ENCODE measurements at regions not wholly inside any gene's neighbourhood (a gene's known extent, or its start where the extent isn't known, plus 50 kb on each side); places are given as distances from the start of the nearest gene placed in this dataset.

DNA sequence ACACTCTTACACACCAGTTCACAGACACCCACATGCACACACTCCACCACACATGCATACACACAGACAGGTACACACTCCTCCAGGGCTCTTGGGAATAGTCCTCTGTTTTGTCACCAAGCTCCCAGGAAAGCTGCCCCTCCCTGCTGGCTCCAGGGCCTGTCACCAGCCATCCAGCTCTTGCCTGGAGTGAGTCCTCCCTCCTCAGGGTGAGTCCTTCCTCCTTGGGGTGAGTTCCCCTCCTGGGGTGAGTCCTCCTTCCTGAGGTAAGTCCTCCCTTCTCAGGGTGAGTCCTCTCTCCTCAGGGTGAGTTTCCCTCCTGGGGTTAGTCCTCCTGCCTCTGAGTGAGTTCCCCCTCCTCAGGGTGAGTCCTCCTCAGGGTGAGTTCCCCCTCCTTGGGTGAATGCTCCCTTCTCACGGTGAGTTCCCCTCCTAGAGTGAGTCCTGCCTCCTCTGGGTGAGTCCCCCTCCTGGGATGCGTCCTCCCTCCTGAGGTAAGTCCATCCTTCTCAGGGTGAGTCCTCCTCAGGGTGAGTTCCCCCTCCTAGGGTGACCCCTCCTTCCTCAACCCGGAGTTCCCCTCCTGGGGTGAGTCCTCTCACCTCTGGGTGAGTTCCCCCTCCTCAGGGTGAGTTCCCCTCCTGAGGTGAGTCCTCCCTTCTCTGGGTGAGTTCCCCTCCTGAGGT is 100.6 kb upstream of the FGF3 start:
- no peak for DNase-seq

DNA sequence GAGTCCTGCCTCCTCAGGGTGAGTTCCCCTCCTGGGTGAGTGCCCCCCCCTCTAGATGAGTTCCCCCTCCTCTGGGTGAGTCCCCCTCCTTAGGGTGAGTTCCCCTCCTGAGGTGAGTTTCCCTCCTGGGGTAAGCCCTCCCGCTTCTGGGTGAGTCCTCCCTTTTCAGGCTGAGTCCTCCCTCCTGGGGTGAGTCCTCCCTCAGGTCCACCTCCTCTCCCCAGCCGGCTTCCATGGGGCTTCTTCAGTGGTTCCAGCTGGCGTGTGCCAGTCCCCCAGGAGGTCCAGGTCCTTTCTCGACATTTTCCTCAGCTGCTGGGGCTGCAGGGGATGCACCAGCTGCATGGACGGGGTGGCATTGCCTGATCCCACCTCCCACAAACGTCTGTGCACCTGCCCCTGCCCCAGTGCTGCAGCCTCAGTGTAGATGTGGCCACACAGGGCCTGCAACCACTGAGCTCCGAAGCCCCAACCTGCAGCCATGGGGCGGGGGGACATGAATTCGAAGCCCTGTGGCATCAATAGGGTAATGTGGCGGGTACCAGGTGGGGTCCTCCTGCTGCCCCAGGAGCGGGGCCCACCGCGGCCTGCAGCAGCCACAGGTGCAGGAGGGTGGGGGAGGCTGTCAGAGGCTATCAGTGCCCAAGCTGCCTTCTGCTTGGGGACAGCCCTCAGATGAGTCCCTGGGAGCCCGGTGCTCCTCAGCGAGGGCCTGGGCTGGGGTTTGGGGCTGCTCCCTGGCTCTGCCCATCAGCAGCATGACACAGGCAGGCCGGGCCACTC is 101.3 kb upstream of the FGF3 start:
- no peak for DNase-seq

DNA sequence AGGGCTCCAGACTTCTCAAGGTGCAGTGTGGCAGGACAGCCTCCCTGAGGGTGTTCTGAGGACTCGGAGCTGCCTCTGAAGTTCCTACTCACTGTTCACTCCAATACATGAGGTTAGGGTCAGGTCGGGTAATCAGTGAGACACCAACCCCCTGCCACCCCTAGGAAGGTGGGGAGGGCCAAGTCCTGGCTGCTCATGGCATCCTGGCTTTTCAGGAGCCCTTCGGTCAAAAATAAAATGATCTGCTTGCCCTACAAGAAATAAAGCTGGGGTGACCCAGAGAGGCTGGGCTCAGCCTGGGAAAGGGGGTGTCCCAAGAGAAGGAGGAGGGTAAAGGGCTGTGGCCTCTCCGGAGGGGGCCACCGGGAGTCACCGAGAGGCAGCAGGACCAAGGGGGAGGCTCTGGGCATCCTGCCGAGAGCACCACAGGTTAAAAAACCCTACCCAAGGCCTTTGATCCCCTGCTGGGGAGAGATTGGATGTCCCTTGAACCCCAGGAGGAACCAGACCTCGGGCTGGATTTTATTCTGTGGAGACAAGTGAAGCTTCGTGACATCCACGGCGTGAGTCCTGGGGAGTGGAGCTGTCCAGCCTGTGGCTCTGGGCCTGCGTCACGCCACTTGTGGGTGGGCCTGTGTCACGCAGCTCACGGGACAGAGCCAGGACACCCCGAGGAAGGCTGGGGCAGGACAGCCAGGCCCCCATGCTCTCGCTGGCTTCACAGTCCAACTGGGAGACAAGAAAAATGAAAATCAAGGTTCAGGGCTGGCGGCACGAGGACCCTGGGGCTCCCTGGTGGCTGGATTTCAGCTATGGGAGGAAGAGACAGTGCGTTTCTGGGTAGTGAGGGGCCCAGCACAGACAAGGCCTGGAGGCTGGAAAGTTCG is 102.2 kb upstream of the FGF3 start:
- no peak for DNase-seq

DNA sequence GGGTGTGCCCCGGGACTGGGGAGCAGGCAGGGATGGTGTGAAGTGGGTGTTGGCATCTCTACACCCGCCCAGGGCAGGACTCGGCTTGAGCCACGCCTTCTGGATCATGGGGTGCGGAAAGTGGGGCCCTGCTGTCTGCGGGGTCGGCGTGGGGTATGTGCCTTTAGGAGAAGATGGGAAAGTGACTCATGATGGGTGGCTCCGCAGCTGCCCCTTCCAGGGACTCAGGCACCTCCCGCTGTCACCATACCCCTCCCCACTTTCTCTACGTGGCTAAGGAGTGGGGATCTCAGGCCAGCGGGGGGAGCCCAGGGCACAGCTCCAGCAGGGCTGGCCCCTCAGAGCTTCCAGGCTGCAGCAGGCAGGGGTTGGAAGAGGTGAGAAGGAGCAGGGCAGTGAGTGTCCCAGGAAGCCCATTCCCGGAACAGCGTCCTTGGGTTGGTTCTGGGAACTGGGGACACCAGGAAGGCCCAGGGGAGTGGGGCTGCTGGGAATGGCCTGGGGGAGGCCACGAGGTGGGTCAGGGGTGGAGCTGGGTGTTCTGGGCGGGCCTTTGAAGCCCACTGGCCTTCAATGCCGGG is 102.9 kb upstream of the FGF3 start:
- no peak for DNase-seq

DNA sequence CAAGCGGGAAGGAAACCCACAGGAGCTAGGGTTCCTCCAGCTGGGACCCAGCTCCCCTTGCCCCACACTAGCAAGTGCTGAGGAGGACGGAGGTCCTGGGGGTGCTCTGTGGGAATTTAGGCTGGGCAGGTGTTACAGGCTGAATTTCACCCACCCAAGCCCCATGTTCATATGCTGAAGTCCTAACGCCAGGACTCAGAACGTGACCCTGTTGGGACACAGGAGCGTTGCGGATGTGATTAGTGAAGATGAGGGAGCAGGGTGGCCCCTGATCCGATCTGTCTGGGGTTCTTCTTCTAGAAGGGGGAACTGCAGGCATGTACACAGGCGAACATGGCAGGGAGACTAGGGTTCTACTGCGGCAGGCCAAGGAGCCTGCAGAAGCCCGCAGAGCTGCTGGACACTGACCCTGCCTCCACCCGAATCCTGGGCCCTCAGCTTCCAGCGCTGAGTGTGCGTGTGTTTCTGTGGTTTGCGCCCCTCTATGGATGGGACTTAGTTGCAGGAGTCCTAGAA is 103.4 kb upstream of the FGF3 start:
- DNase-seq = no peak

DNA sequence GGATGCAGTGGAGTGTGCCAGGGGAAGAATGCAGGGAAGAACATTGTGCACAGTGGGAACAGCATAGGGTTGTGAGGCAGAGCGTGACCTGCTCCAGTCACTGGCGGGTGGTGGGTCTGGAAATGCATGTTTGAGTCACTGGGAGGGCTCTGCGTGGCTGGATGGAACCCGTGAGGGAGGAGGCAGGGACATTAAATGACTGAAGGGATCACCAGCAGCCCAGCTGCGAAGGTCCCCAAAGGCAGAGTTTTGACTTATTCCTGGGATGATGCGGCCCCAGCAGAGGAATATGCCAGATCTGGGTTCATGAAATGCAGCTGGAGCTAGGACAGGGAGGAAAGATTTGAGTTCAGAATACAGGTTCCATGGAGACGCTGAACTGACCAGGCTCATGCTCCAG is 104.0 kb upstream of the FGF3 start:
- no peak for DNase-seq

DNA sequence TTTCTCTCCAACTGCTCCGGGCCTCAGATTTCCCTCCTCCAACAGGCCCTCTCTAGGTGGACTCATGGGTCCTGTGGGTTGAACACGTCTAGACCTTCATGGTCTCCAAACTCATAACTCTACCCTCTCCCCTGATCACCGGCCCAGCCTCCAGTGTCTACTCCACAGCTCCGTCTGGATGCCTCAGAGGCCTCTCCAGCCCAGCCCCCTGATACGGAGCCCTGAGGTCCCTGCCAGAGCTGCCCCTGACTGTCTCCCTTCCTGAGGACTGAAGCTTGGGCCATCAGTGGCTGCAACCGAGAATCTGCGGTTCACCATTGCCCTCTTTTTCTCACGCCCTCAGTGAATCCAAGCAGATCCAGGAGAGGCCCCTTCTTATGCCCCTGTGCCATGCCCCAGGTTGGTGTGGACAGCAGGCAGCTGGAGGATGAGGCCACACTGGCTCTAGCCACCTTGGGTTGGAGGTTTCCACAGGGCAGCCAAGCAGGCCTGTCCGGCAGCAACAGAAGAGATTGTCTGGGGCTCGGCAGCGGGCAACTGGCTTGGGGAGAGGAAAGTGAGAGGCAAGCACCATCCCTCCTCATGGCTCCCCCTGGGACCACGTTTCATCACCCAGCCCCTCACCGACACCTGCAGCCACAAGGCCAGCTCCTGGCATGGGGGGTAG is 104.6 kb upstream of the FGF3 start:
- DNase-seq = no peak

DNA sequence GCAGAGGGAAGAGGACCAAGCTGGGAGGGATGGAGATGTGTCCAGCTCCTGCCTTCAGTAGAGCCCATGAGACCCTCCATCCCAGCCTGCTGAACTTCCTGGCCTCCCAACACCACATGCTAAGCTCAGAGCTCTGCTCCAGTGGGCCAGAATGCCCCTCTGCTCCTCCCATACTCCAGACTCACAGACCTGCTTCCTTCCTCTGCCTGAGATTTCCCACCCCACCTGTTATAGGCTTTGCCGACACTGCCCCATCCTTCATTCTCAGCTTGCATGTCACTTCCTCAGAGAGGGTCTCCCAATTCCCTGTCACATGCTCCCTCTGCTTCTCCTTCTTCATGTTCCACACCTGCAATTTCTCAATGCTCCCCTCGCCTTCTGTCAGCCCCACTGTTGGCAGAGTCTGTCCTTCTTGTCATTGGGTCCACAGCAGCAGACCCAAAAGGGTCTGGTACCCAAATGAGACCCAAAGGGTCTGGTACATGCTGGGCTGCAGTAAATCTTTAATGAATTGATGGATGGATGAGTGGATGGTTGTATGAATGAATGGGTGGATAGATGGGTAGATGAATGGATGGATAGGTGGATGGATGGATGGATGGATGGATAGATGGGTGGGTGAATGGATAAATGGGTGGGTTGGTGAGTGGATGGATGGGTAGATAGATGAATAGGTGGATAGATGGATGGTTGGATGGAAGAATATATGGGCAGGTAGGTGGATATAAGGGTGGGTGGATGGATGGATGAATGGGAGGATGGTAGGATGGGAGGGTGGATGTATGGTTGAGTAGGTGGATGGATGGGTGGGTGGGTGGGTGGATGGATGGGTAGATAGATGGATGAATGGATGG is 105.3 kb upstream of the FGF3 start:
- no peak for DNase-seq

DNA sequence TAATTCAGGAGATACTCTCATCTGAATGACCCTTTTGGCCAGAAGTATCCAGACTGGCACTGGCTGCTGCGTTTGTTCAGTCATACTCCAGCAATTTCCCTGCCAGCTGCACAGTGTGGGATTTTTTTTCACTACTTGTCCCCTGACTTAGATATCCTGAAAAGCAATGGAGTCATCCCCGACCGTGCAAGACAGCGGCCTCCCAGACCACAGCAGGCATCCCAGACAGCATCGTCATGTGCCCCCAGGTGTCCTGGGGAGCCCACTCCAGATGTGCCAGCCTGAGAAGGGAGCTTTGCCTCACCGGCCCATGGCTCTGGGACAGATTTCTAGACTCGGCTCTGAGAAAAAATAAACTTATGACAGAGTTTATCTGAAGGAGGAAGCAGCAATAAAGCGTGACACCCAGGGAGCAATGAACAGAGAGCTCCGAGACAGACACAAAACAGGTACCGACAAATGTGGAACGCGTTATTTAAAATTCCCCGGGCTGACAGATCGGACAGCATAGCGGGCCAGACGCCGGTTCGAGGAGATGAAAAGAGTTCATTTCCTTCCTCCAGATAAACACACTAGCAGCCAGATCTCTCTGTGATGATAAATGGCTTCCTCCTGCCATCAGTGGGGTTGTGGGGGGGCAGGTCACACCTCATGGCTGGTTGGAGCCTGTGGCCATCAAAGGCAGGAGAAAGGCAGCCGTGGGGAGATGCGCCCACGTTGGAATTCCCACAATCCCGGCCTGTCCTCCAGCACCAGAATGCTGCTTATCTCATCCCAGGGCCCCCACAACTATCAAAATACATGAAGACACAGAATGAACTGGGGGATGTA is 106.4 kb upstream of the FGF3 start:
- DNase-seq = no peak

DNA sequence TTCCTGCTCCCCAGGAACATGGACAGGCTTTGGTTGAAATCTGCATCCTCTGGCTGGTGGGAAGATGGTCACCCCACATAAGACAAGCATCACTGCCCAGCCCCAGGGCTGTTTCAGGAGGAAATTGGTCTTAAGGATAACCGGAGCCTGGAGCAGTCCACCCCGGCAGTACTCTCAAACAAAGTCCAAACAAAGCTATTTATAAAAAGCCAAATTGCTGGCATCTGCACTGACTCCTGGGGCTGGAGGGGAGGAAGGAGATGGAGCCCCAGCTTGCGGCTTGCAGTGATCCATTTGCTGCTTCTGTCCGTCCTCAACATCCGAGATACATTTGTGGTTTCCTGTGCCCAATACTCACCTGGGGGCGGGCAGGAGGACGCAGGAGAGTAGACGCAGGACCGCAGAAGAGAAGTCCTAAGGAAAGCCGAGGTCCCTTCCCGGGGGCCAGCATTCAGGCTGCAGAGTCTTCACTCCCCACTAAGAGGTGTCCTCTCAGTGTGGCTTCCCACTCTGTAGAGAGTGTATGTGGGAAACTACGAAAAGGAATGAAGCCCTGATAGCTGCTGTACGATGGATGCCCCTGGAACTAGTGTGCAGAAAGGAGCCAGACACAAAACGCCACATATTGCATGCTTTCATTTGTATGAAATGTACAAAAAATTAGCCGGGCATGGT is 107.3 kb upstream of the FGF3 start:
- DNase-seq = no peak

DNA sequence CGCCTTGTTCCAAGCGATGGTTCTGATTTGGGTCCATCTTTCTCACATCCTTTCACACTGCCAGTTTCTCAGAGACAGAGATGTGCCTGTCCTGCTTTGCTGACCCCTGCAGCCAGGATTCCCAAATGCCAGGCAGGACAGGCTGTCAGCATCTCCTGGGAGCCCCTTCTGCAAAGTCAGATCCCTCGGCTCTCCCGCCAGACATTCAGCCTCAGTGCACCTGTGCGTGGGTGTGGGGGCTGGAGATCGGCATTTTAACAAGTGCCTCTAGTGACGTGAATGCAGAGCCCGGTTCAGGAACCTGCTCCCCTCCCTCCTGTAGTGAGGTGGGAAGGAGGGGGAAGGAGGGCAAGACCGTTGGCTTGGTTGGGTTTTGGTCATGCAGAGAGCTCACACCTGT is 108.9 kb upstream of the FGF3 start:
- no peak for DNase-seq

DNA sequence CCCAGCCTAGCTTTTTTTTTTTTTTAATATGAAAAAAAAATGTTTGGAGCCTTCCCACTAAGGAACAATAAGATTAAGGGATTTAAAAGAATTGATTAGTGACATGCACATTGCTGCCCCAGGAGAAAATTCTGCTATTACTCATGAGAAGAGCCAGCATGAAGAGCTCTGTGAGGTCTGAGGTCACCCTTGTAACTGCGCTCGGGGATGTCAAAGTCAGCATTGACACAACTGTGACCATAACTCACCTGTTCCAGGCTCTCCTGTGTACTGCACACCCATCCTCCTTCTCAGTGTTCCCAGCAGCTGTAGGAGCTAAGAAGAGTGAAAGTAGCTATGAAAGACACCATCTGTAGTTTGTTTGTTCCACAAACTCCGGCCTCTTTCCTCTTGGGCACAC is 109.8 kb upstream of the FGF3 start:
- no peak for DNase-seq

DNA sequence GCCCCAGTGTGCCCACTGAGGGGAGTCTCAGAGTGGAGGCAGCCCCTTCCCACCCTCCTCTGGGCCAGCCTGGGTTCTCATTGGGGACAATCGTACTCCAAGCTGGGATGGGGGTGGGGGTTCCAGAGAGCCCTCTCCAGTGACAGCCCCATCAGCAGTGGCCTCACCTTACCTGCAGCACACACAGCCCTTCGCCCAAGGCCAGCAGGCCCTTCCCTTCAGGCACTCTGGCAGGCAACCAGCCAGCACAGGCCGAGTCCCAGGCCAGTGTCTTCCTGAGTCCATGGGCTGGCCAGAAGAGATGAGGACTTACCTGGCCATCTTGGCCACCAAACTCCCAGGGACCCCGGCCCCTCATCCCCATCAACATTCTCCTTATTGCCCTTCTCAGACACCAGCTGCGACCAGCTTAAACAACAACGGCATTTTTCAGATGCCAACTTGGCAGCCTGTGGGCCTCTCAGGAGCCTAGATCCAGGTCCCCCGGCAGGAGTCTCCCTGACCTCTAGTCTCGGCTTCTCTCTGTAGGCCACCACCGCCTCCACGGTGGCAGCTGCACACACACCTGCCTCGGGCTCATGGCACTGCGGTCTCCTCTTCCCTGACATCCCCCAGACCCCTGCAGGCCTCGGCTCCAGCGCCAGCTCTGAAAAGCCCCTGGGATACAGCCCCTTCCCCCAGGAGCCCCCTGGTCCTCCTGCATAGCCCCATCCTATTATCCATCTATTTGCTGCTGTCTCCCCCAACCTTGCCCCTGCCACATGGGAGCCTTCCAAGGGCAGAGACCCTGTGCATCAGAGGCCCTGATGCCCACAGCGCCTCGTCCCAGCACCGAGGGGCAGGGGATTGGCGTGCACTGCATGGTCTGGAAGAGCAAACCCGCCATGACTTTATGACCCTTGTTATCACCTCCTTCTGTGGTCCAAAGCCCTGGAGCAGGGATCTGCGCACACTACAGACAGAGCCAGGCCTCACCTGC is 111.2 kb upstream of the FGF3 start:
- DNase-seq = no peak

DNA sequence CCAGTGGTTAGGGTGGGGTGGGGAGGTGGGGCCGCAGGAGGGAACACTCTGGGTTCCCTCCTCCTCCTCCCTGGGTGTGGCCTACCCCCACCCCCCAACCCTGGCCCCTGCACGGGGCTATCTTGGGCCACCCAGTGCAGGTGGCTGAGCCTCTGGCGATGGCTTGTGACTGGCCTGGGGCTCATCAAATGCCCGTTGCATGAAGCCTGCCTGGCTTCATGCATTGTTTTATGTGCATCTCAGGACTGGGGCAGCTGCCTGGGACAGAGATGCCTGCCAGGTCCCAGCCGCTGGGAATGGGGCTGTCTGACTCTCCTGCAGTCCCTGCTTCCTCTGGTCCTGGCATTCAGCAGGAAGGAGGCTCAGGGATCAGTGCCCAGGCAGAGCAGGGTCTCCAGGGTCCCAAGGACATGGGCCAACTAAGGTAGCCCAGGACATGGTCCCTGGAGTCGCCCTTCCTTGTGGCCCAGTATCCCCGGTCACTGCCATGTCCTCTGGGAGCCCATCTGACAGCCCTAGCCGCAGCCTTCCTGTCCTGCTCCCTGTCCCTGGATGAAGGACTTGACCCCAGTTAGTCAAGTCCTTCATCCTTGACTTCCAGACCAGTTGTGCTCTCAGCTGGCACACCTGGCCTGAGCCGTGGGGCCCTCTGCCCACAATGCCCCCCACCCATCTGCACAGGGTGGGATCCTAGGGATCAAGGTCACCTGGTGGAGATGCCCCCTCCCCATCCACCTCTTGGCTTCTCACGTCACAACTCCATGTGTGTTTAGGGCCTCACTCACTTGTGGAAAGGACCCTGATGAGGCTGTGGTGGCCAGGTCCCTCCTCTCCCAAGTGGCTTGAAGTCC is 112.1 kb upstream of the FGF3 start:
- no peak for DNase-seq

DNA sequence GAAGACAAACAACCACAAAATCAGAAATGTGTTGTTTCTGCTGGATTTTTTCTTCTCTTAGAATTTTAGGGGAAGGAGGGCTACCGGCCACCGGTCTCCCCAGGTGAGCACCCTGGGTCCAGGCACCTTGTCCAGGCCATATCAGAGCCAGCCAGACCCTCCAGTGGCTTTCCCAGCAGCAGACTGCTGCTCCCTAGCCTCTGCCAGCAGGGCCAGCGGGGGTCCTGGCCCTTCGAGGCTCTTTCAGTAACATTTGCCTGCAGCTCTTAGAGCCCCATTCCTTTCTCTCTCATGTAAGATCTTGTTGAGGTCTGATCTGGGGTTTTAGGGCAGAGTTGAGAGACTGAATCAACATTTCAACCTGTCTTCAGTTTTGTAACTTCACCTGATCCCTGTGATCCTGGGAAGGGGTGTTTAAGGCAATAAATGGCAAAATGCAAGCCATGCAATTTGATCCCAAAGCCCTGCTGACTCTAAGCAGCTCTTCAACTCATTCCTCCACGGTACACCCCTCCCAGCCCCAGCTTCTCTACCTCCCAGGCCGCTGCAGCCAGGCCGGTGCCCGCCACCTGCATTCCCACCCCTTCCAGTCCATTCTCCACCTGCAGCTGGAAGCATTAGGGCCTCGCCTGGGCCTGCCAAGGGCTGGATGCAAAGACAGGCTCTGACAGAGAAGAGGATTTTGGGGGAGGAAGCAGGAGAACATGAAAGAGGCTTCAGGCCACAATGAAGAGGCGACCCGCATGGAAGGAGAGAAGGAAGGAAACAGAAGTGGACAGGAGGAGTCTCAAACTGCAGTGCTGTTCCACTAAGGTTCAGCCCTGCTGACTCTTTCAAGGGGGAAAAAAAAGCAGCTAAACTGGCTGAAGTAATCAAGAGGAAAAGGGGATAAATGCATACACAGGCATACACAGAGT is 113.0 kb upstream of the FGF3 start:
- no peak for DNase-seq

DNA sequence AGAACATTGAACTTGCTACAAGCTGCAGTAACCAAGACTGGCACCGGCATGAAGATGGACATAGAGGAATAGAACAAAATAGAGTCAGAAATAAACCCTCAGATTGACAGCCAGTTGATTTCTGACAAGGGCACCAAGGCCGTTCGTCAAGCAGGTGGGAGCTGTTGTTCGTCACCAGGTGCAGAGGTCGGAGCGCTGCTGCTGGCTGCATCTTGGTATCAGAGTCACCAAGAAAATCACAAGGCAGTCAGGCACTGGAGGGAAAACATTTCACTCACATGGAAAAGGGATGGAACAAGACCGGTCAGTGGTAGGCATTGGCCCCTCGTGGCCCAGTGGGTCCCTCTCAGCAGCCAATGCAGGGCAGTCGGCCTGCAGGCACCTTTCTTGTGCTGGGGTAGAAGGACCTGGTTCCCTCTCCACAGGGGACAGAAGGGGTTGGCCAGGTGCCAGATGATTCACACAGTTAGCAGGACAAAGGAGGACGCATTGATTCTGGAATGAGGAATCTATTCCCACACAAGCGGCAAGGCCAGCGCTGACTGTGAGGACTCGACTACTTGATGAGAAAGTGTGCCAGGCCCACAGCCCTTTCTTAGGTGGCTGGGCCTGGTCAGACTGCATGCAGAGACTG is 115.8 kb upstream of the FGF3 start:
- peak; percentile 23 for DNase-seq
